GM12873 (cell line): ENCODE measurements at regions not wholly inside any gene's neighbourhood (a gene's known extent, or its start where the extent isn't known, plus 50 kb on each side); places are given as distances from the start of the nearest gene placed in this dataset.

Experiments
- TF ChIP-seq, protein P1 (sequence below): IDR thresholded peaks from 2 replicates; pipeline ENCODE4 v1.5.1; 2012; ENCODE audit warnings: low read depth, mild to moderate bottlenecking, moderate library complexity, low read length, control low read depth; ENCODE audit not compliant: insufficient read depth; ENCODE audit errors: missing control alignments

GRCh38 chr22:48322907-48323306 is 1504.8 kb downstream of the BRD1 start:
- TF ChIP-seq, protein P1, sequence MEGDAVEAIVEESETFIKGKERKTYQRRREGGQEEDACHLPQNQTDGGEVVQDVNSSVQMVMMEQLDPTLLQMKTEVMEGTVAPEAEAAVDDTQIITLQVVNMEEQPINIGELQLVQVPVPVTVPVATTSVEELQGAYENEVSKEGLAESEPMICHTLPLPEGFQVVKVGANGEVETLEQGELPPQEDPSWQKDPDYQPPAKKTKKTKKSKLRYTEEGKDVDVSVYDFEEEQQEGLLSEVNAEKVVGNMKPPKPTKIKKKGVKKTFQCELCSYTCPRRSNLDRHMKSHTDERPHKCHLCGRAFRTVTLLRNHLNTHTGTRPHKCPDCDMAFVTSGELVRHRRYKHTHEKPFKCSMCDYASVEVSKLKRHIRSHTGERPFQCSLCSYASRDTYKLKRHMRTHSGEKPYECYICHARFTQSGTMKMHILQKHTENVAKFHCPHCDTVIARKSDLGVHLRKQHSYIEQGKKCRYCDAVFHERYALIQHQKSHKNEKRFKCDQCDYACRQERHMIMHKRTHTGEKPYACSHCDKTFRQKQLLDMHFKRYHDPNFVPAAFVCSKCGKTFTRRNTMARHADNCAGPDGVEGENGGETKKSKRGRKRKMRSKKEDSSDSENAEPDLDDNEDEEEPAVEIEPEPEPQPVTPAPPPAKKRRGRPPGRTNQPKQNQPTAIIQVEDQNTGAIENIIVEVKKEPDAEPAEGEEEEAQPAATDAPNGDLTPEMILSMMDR = no peak

- TF ChIP-seq, protein P1 = no peak
These were observed 1505.6 kb downstream of the BRD1 start for GRCh38 chr22:48321986-48322545.

DNA sequence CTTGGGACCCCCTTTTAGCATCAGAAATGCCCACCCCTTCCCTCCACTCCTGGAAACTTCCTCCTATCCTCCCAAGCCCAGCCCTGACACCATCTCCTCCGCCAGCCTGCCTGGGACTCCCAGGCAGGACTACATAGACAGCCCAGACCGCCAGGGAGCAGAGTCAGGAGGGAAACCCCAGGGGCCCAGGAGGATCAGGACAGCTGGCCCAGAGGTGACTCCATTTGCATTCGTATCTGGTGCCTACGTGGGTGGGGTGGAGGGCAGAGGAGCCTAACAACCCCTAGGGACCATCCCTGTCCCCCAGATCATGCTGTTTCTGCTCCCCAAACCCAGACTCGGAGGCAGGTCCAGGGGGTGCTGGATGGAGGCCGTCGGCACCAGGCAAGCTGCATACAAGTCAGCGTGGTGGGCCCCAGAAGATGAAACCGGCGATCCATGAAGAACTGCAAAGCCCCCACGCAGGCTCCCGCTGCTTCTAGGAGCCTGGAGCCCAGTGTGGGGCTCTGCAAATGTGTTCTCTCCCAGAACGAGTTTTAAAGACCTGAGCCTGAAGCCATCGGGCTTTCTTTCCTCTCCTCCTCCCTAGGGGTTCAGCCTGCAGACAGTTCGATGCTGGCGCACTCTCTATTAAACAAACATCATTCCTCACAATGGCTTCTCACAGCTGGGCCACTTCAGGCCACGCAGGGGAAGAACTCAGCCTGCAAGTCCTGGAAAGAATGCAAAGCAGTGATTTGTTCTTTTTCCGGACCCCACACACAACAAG is 1506.8 kb downstream of the BRD1 start:
- TF ChIP-seq, protein P1 = no peak

- TF ChIP-seq, protein P1 = no peak
These were observed 1507.5 kb downstream of the BRD1 start for GRCh38 chr22:48320048-48320682.

DNA sequence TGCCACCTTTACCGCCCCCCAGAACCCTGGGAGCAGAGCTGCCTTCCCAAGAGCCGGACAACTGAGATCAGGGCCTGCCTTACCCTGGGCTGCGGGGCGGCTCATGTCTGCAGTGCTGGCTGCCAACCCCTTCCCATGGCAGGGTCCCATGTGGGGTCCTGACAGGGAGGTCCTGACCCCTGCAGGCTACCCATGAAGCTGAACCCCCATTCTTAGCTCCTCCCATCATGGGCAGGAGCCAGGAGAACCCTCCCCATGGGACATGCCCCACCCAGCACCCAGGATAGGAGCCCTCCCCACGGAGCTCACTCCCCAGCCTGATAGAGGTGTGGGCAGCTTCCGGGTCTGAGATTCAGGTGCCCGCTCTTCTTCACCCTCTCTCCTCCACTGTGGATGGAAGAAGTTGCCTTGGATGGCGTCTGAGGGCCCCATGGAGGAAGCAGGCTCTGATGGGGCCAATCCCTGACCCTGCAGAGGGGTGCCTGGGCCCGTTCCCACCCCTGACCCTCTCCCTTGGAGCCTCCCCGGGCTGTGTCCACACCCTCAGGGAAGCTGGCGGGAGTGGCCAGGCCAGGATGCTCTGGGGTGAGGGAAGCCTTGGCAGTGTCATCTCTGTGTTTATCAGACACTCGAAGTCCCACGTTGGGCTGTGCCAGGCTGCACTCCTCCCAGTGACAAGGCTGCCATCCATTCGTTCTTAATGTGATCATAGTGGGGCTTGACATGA is 1508.2 kb downstream of the BRD1 start:
- TF ChIP-seq, protein P1 = no peak

DNA sequence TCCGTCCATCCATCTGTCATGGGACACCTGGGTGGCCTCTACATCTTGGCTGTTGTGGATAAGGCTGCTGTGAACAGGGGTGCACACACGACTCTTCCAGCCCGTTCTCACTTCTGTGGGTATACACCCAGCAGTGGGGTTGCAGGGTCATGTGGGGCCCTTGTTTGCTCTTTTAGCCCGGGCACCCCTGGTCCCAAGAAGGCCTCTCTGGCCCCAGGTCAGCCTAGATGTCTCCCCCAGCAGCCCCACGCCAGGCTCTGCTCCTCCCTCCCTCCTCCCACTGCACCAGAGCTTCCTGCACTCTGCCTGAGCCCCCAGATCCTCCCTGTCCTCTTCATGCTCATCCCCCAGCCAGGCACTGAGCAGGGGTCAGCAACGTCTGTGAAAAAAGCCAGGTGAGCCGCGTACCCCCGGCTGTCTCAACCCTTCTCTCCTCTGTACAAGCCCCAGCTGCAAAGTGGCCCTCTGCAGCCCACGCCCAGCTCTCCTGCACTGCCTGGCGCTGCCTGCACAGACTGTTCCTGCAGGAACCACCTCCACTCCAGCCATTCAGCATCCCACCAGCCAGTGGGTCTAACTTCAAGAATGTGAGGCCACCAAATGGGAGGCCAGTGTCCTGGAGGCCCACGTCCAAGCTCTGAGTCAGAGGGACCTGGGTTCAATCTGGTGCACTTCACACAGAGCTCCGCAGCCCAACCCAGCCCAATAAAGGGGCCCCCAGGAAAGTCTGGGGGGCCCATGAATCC is 1508.9 kb downstream of the BRD1 start:
- TF ChIP-seq, protein P1 = no peak
